ENCODE measurements at regions not wholly inside any gene's neighbourhood (a gene's known extent, or its start where the extent isn't known, plus 50 kb on each side); places are given as distances from the start of the nearest gene placed in this dataset.

DNA sequence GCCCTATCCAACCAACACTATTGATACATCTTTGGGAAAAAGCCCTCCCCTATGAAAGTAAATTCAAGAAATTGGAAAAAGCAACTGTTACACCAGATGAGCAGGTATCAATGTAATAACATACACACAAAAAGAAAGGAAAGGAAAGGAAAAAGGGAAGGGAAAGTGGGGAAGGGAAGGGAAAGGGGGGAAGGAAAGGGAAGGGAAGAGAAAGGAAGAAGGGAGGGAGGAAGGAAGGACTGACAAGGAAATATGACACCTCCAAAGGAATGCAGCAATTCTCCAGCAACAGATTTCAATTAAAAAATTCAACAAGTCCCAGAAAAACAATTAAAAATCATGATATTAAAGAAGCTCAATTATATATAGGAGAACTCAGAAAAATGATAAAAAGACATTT is 176.9 kb upstream of the OPRM1 start:
- TF ChIP-seq POLR2A (IDR thresholded peaks at IDR 0.05) (no peak), POLR2AphosphoS5 (IDR thresholded peaks at IDR 0.05) (no peak)
- TF ChIP-seq, protein P1, sequence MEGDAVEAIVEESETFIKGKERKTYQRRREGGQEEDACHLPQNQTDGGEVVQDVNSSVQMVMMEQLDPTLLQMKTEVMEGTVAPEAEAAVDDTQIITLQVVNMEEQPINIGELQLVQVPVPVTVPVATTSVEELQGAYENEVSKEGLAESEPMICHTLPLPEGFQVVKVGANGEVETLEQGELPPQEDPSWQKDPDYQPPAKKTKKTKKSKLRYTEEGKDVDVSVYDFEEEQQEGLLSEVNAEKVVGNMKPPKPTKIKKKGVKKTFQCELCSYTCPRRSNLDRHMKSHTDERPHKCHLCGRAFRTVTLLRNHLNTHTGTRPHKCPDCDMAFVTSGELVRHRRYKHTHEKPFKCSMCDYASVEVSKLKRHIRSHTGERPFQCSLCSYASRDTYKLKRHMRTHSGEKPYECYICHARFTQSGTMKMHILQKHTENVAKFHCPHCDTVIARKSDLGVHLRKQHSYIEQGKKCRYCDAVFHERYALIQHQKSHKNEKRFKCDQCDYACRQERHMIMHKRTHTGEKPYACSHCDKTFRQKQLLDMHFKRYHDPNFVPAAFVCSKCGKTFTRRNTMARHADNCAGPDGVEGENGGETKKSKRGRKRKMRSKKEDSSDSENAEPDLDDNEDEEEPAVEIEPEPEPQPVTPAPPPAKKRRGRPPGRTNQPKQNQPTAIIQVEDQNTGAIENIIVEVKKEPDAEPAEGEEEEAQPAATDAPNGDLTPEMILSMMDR (IDR thresholded peaks at IDR 0.05) = no peak
